ENCODE measurements at regions not wholly inside any gene's neighbourhood (a gene's known extent, or its start where the extent isn't known, plus 50 kb on each side); places are given as distances from the start of the nearest gene placed in this dataset.

DNA sequence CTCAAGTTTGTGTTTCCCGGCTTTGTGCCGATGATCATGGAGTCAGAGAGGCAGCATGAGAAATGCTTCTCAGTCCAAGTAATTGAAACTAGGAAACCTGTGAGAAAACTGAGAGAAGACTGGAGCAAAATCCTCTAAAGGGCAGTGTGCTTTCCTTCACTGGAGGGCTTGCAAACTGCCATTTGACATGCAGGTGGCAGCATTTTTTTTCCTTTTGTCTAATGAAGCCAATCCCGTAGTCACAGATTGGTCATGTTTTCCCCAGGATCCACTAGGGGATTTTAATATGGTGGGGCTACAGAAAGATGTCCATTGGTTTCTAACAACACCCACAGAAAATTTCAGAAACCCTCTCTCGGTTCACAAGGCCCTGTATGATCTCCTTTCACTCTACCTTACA lies 117.4 kb upstream of the NUDT10 start:
- TF ChIP-seq, protein P1, sequence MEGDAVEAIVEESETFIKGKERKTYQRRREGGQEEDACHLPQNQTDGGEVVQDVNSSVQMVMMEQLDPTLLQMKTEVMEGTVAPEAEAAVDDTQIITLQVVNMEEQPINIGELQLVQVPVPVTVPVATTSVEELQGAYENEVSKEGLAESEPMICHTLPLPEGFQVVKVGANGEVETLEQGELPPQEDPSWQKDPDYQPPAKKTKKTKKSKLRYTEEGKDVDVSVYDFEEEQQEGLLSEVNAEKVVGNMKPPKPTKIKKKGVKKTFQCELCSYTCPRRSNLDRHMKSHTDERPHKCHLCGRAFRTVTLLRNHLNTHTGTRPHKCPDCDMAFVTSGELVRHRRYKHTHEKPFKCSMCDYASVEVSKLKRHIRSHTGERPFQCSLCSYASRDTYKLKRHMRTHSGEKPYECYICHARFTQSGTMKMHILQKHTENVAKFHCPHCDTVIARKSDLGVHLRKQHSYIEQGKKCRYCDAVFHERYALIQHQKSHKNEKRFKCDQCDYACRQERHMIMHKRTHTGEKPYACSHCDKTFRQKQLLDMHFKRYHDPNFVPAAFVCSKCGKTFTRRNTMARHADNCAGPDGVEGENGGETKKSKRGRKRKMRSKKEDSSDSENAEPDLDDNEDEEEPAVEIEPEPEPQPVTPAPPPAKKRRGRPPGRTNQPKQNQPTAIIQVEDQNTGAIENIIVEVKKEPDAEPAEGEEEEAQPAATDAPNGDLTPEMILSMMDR (conservative IDR thresholded peaks at IDR 0.05; ENCODE audit: low read depth, low read length) = peak; percentile 39; the same call in 1 of the 2 replicates
- no peak for TF ChIP-seq EZH2 (IDR thresholded peaks at IDR 0.05; ENCODE audit: borderline replicate concordance, low read depth, low read length, poor library complexity, severe bottlenecking)
